GM21526 (cell line): ENCODE measurements at regions not wholly inside any gene's neighbourhood (a gene's known extent, or its start where the extent isn't known, plus 50 kb on each side); places are given as distances from the start of the nearest gene placed in this dataset.

Experiments
- ATAC-seq: cut with Tn5 transposase; IDR thresholded peaks from one replicate; pipeline ENCODE4 v1.9.1; 2021; ENCODE audit warnings: moderate library complexity; ENCODE audit not compliant: unreplicated experiment, low FRiP score

DNA sequence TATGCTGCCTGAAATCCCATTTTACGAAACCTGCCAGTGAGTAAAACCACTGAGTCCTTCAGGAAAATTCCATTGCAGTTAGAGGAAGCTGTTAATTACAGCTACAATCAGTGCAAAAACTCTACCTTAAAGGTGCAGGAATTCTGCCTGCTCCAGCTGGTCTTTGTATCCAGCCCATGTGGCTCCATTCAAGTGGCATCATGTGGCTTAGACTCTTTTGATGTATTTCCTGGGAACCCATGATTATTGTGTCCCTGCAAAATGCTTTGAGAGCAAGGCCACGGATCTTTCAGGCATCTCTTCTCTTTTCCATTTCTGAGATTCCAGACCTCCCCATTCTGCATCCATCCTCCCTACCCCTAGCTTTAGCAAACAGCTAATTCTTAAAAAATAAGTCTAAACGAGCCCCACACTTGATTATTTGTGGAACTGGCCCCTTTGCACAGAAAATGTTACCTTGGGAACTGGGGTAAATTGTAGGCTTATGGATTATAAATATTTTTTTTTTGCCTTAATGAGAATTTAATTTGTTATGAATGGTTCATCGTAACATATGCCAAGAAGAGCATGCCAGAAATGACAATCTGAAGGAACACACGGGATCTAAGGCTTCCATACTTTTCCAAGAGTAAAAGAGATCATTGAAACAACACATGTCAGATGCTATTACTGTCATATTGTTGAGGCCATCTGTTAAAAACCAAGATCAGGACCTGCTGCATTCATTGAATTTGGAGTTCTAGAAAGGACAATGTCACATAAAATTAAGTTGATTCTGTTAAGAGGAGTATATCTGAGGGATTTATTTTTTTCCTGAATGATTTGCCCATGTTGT lies 144.6 kb downstream of the TPH2 start:
- ATAC-seq: no peak

DNA sequence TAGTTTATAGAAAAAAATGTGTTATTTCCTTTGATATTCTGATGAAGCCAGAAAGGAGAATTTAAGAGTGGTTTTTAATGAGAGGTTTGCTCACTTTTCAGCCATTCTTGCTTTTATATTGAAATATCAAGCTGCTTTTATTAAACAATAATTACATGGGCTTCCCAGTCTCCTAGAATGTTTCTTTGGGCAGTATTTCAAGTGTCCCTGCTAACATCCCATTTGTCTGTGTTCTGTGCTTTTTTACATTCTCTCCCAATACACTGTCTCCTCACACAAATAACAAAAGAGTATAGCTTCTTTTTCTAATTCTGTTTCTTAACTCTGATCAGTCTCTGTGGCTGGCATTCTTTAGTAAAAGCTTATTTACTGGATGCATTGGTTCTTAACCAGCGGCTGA lies 145.4 kb downstream of the TPH2 start:
- no peak for ATAC-seq

DNA sequence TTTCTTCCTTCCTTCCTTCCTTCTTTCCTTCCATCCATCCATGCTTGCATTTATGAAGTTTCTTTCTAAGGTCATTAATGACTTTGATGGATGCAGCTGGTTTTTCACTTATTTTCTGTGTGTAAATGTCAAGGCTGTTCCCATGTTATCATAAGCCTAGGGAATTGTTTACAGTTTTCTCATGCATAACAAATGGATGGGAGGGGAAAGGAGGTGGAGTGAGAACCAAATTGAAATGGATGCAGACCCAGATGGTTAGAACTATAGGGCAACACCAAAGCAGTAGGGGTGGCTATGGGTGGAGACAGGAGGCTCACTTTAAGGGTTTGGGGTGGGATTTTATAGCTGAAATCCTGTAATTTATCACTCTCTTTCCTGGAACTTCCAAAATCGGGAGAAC lies 146.2 kb downstream of the TPH2 start:
- no peak for ATAC-seq

DNA sequence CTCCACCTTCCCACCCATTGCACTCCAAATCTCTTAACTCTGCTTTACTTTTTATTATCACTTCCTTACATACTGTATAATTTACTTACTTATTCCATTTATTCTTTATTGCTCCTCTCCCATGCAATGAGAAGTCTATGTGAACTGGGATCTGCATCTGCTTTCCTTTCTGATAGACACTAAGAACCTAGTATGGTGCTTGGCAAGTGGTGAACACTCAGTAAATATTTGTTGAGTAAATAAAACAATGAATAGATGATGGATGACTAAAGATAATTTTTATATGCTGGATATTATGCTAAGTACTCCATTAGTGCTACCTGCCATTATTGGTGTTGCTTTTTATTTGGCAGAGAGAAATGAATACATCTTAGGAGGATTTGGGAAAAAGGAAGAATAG lies 151.0 kb downstream of the TPH2 start:
- no peak for ATAC-seq

DNA sequence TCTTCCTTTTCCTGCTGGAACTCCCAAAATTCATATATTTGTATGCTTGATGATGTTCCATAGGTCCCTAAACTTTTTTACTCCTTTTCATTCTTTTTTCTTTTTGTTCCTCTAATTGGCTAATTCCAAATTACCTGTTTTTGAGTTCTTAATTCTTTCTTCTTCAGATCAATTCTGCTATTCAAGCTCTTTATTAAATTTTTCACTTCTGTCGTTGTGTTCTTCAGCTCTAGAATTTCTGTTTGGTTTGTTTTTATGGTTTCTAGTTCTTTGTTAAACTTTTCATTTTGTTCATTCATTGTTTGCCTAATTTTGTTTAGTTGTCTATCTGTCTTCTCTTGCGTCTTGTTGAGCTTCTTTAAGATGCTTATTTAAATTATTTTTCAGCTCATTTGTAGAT lies 154.8 kb downstream of the TPH2 start:
- no peak for ATAC-seq

DNA sequence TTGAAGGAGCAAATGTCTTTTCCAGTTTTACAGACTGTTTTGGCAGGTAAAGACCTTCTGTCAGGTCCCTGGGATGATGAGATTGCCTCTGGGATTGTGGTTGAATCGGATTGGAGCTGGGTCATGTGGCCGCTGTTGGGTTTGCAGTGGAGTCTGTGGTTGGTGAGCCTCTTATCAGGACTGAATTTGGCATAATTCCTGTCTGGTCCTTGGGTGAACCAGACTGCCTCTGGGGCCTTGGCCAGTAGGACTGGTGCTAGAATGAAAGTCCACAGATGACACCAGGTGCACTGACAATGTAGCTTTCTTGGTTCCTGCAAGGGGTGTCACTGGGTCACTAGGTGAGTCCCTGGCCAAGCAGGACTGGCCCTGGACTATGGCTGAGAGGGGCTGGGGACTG lies 155.3 kb downstream of the TPH2 start:
- no peak for ATAC-seq

DNA sequence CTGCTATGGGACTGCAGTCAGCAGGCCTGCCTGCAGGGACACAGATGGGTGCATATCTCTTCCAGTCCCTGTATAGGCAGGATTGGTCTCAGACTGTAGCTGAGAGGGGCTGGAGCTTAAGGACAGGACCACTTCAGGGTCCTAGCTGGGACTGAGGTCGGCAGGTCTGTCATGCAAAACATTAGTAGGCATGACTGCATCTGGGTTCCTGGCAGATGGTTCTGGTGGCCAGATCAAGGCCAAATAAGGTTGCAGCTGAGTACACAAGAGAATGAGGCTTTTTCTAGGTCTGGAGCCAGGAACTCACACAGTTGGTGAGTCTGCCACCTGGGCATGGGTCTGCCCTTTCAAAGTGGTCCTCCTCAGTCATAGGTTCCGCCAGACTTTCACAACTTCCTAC lies 155.8 kb downstream of the TPH2 start:
- no peak for ATAC-seq

DNA sequence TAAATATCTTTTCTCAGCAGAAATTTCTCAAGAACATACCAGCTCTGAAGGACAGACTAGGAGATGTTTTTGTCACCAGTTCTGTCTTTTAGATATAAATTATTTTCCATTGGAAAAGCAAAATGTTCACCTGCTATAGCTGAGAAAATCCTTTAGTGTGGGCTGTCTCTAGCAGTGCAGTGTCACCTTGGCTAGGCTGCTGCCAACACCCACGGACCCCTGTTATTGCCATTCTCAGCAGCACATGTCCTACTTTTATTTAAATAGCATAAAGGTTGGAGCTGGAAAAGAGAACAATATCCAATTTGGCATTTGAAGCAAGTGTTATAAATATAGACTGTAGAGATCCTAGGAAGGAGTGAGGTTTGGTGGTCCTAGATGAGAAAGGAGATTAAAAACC lies 156.4 kb downstream of the TPH2 start:
- no peak for ATAC-seq

DNA sequence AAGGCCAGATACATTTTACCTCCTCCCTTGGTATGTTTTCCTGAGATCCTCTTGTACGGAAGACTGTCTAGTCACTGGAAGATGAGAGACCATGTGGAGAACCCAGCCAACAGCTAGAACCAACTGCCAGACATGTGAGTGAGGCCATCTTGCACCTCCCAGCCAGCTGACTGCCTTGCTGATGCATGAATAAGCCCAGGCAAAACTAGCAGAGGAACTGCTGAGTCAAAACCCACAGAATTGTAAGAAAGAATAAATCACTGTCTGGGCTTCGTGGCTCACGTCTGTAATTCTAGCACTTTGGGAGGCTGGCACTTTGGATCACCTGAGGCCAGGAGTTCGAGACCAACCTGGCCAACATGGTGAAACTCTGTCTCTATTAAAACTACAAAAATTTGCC lies 160.0 kb downstream of the TPH2 start:
- ATAC-seq: no peak

DNA sequence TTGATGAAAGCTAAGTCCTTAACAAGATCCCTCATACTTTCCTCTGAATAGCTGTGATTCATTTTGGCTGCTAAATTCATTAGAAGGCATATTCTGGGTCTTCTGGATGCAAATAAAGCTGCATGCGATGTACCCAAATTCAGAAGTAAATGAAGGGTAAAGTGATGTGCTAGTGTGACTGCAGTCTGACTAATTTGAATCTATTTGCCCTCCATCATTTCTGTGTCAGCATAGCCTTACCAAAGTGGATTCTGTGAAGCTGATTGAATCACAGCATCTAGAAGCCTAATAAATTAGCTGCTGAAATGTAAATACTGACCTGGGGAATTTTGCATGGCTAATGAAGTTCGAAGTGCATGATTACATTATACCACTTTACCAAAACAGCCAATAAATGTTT lies 162.2 kb downstream of the TPH2 start:
- no peak for ATAC-seq

DNA sequence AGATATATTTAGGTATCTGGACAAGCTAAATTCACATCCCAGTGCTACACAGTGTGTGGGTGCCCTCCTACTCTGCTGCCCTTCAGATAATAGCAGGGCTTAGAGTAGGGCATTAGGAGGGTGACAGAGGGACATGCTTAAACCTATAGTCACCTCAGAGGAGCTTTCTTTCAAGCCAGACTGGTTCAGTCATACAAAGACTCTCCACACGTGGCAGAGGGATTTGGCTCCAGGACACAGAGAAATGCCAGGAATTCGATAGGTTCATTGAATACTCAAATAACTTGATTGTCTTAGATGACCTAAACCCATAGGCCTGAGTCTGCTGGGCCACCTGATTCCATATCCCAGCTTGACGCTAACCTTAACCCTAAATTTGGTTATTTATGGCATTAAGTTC lies 163.5 kb downstream of the TPH2 start:
- ATAC-seq: no peak

DNA sequence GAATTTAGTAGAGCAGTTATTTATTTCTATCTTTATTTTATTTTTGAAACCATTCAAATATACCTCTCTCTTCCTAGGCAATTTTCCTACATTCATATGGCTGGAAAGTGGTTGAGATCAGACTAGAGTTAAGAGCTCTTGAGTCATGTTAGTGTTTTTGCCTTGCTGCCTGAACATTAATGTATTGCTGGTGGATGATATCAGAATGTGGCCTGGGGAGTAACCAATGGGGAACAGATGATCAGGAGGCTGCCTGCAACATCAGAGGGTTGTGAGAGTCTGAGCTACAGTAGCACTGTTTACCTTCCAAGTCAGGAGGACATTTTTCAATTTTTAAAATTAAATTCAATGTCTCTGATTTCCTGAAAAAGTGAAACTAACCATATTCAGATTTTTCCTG lies 166.3 kb upstream of the TRHDE start:
- no peak for ATAC-seq

DNA sequence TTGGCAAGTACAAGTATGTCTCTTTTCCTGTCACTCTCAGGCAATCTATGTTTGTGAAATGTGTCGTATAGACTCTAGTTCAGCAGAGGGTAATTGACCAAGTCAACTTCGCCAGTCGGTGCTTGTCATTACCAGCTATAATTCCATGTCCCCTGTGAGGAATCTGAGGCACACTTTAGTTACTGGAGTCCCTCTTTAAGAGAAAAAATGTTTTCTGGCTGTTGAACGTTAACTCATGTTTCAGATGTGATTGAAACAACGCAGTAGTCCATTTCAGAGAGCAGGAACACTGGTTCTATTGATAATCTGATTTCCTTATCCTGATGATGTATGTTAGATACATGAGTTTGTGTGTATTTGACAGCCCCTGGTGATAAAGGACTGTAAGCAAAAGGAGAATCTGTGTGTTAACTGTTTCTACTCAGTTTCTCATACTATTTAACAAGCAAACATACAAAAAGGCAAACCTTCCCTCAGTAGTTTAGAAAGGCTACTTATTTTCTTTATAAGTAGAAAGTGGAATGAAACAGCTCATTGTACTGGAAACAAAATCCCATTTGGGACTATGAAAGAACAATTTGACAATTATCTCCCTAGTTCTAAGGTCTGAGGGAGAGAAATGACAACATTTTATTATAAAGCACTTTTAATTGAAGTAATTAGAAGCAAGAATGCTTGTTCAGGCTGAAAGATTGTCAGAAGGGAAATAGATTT lies 161.1 kb upstream of the TRHDE start:
- ATAC-seq: no peak

DNA sequence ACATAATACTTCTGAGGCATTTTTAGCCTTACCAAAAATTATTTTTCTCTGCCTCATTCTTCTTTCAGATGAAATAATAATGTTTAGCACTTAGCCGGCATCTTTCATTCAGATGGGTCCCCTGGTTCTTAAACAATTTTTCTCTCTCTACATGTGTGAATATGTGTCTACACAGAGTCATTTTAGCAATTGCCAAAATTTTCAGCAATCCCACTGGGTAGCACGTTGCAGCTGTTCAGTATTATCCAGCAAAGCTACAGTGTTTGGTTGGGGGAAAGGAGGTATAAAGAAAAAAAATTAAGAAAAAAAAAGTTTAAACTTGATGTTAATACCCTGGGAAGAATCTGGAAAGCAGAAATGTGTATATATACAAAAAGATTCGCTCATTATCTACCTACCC lies 160.5 kb upstream of the TRHDE start:
- no peak for ATAC-seq

DNA sequence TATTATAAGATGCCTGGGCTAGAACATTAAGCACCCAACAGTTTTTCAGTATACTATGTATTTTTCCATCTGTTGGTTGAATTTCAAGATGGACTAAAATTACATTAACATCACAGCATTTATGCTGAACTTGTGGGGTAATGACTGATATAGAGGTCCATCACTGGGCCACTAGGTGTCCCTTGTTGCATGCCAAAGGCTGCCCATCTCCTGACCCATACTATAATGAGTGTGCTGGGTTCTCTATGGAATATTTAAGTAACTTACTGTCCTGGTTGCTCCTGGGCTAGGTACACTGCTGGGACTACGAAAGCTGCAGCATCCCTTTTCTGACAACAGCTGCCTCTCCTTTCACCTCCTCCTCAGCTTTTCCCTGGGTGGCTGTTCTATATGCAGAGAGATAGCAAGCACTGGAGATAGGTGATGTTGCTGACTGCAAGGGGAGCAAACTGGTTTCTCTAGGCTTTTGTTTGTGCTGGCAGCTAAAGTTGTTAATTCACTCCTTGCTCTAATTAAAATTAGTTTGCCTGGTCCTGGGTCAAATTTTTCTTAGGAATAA lies 138.6 kb upstream of the TRHDE start:
- ATAC-seq: no peak

DNA sequence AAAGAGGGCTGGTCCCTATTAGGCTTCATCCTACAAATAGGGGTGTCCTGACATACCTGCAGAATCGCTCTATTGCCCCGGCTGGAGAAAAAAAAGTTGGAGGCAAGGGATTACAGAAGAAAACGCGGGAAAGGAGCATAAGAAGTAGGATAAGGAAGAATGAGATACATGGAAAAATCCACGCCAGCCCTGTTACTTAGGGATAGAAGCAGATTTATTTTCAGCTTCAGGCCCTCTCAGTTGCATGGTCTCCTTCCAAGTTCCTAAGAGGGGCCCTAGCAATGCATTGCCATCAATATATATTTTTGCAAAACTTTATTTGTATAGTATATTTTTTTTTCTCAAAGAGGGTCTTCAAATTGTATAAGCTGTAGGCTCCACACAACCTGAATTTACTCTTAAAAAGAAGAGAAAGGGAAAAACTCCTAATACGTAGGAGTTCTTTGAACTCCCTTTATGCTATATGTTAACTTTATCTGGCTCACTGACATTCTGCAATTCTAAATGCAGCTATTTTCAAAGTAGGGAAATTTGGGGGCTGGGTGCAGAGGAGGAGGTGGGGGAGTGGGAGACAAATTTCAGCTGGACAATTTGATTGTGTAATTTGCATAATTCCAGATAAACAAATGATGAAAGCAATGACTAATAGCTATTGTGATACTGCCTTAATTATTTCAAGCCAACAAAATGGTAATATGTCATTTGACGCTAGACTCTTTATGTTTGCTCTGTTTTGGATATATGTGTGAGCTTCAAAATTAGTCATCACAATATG lies 137.7 kb upstream of the TRHDE start:
- no peak for ATAC-seq

DNA sequence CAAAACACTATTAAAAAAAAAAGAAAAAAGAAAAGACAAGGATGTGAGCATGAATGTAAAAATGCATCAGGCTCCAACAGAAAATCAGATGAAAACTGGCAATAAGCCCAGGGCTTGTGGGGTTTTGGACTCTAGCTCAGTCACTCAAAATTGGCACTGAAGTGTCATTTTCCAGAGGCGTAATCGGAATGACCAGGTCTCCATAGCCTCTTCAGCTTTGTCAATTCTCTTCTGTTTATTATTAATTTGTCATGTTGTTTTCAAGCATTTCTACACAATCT lies 137.2 kb upstream of the TRHDE start:
- ATAC-seq: no peak

DNA sequence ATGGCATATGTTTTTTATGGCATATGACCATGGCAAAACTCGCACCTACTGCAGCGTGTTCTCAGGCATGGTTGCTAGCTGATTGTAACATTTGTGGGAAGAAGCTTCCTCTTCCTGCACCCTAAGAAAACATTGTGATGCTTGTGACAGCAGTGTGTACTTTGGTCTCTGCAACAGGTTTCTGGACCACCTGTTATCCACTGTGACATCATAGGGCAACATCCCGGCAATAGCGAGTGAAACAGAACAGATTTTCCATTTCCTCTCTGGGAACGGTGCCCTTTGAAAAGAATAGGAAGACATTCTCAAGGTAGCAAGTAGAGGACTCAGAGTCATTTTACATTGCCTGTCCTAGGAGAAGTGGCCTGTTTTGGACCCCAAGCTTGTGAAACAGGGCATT lies 135.4 kb upstream of the TRHDE start:
- ATAC-seq: no peak

DNA sequence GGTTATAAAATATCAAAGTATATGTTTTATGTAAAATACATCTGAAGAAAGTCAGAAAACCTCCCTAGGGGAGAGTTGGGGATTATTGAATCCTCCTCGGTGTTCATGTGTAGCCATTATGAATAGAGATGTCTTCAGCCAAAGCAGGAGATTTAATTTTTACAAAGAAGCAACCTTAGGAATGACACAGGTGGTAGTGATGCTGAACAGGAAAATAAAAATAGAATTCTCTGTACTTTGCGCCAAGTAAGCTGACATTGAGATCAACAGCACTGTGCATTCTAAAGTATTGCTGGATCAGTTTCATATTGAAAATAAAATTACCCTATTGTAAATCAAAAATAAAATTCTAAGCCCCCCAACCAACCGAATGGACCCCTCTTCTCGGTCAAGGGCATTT lies 132.8 kb upstream of the TRHDE start:
- ATAC-seq: no peak

DNA sequence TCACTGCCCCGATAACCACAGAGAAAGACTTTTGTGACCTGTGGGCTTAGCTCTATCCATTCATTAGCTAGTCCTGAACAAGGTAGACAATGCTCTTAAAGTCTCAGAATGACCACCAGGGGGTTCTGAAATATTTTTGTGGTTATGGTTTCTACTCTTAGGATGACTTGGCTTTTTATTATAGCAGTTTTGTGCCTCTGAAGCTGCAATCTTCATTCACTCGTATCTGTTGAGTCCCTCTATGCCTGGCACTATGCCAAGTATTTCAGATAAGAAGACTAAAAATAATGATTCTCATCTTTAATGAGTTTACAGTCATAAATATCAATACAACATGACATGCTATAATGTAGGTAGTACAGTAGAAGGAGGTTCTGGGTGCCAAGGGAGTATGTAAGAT lies 130.8 kb upstream of the TRHDE start:
- peak; percentile 97 for ATAC-seq

DNA sequence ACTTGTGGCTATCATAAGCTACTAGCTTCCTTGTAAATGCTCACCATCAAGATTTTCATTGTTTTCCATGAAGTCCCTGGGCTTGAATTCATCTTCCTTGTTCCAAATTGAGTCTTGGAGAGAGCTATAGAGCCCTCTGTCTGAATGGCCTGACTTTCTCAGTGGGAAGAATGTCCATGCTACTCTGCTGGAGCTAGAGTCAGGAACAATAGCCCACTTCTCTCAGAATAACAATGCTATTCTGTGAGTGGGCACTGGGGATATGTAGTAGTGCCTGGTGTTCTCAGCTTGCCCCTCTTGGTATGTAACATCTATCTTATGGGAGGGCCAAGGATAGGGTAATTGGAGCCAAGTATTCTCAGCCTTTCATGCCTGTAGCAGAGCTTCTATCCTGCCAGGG lies 127.6 kb upstream of the TRHDE start:
- no peak for ATAC-seq
